GM23338 (cell line): ENCODE measurements at regions not wholly inside any gene's neighbourhood (a gene's known extent, or its start where the extent isn't known, plus 50 kb on each side); places are given as distances from the start of the nearest gene placed in this dataset.

Experiments
- ATAC-seq: fragments of 200-7000 bp; cut with Tn5 transposase; 3 replicates; pipeline ENCODE4 v1.9.1; 2020
- DNase-seq: peaks from one replicate; pipeline ENCODE4 v3.0.0-alpha.2; 2015; ENCODE audit warnings: low spot score
- H2AFZ ChIP-seq: fragments of 200-600 bp; sonication (generic); 2 replicates; pipeline ENCODE4 v1.8.0; 2016; ENCODE audit warnings: antibody characterized with exemption, mild to moderate bottlenecking, moderate library complexity
- H3F3A ChIP-seq: fragments of 200-600 bp; sonication (generic); replicated peaks from 2 replicates; pipeline ENCODE4 v1.8.0; 2017; ENCODE audit warnings: antibody characterized with exemption, mixed run types, low read depth
- H3K27ac ChIP-seq: fragments of 200-600 bp; sonication (generic); 2 replicates; pipeline ENCODE4 v1.6.1; 2016; ENCODE audit warnings: low read depth
- H3K27me3 ChIP-seq: fragments of 200-600 bp; sonication (generic); 2 replicates; pipeline ENCODE4 v1.8.0; 2016; ENCODE audit warnings: mild to moderate bottlenecking, mixed run types, moderate library complexity; ENCODE audit not compliant: insufficient read depth
- H3K36me3 ChIP-seq: fragments of 200-600 bp; sonication (generic); 2 replicates; pipeline ENCODE4 v1.8.0; 2016; ENCODE audit warnings: mild to moderate bottlenecking; ENCODE audit not compliant: insufficient read depth
- H3K4me1 ChIP-seq: fragments of 200-600 bp; sonication (generic); 2 replicates; pipeline ENCODE4 v1.8.0; 2016; ENCODE audit warnings: mild to moderate bottlenecking, moderate library complexity; ENCODE audit not compliant: insufficient read depth
- H3K4me2 ChIP-seq: fragments of 200-600 bp; sonication (generic); 2 replicates; pipeline ENCODE4 v1.7.1; 2017; ENCODE audit warnings: mixed run types
- H3K4me3 ChIP-seq: fragments of 200-600 bp; sonication (generic); 2 replicates; pipeline ENCODE4 v1.6.1; 2016; ENCODE audit warnings: mixed run types
- H3K79me2 ChIP-seq: fragments of 200-600 bp; sonication (generic); replicated peaks from 2 replicates; pipeline ENCODE4 v1.8.0; 2017; ENCODE audit warnings: mild to moderate bottlenecking; ENCODE audit not compliant: insufficient read depth
- H3K9me2 ChIP-seq: fragments of 200-600 bp; sonication (generic); 2 replicates; pipeline ENCODE4 v1.8.0; 2017; ENCODE audit not compliant: insufficient read depth
- H4K20me1 ChIP-seq: fragments of 200-600 bp; sonication (generic); replicated peaks from 2 replicates; pipeline ENCODE4 v1.8.0; 2017; ENCODE audit warnings: mild to moderate bottlenecking; ENCODE audit not compliant: insufficient read depth
- H3K27ac Mint-ChIP-seq: 2 replicates; pipeline ENCODE4 v1.8.0; 2020; ENCODE audit warnings: inconsistent platforms, mild to moderate bottlenecking, moderate library complexity, mixed read lengths
- H3K27me3 Mint-ChIP-seq: 3 replicates; pipeline ENCODE4 v1.8.0; 2022; ENCODE audit warnings: low read depth, mild to moderate bottlenecking, moderate library complexity, mixed read lengths, inconsistent platforms; ENCODE audit not compliant: insufficient read depth, poor library complexity
- H3K36me3 Mint-ChIP-seq: 3 replicates; pipeline ENCODE4 v1.8.0; 2021; ENCODE audit warnings: low read depth, mild to moderate bottlenecking, inconsistent platforms, moderate library complexity, mixed read lengths
- H3K4me1 Mint-ChIP-seq: 3 replicates; pipeline ENCODE4 v1.8.0; 2020; ENCODE audit warnings: mild to moderate bottlenecking, inconsistent platforms, mixed read lengths
- H3K4me3 Mint-ChIP-seq: 3 replicates; pipeline ENCODE4 v1.8.0; 2021; ENCODE audit warnings: moderate library complexity, mild to moderate bottlenecking, inconsistent platforms, mixed read lengths
- H3K9me3 Mint-ChIP-seq: 3 replicates; pipeline ENCODE4 v1.8.0; 2020; ENCODE audit warnings: moderate library complexity, mild to moderate bottlenecking, inconsistent platforms, mixed read lengths
- CREB1 ChIP-seq: fragments of 250-450 bp; sonication (Bioruptor Pico); IDR thresholded peaks from 2 replicates; pipeline ENCODE4 v1.5.0; 2020; ENCODE audit warnings: low read depth, mild to moderate bottlenecking, moderate library complexity
- EZH2 ChIP-seq: fragments of 200-600 bp; sonication (generic); IDR thresholded peaks from one replicate; pipeline ENCODE4 v1.8.0; 2017; ENCODE audit warnings: antibody characterized with exemption, mild to moderate bottlenecking, low read depth; ENCODE audit not compliant: unreplicated experiment
- EZH2phosphoT487 ChIP-seq: fragments of 200-600 bp; sonication (generic); IDR thresholded peaks from one replicate; pipeline ENCODE4 v1.8.1; 2018; ENCODE audit warnings: antibody characterized with exemption; ENCODE audit not compliant: unreplicated experiment
- JUNB ChIP-seq: IDR thresholded peaks from one replicate; pipeline ENCODE4 v1.6.1; 2016; ENCODE audit warnings: antibody characterized with exemption; ENCODE audit not compliant: unreplicated experiment
- NANOG ChIP-seq: IDR thresholded peaks from 2 replicates; pipeline ENCODE4 v1.6.1; 2016; ENCODE audit warnings: antibody characterized with exemption, borderline replicate concordance
- POLR2AphosphoS5 ChIP-seq: IDR thresholded peaks from 2 replicates; pipeline ENCODE4 v1.6.1; 2016; ENCODE audit warnings: antibody characterized with exemption, low read depth
- STAT1 ChIP-seq: IDR thresholded peaks from one replicate; pipeline ENCODE4 v1.6.1; 2016; ENCODE audit warnings: antibody characterized with exemption; ENCODE audit not compliant: unreplicated experiment
- ZNF331 ChIP-seq: fragments of 250-450 bp; sonication (Bioruptor Pico); IDR thresholded peaks from 2 replicates; pipeline ENCODE4 v1.5.0; 2020; ENCODE audit warnings: low read depth, mild to moderate bottlenecking, moderate library complexity
- ZNF462 ChIP-seq: fragments of 250-450 bp; sonication (Bioruptor Pico); IDR thresholded peaks from 2 replicates; pipeline ENCODE4 v1.5.0; 2020; ENCODE audit warnings: mild to moderate bottlenecking, moderate library complexity
- TF ChIP-seq, protein P1 (sequence below): IDR thresholded peaks from 2 replicates; pipeline ENCODE4 v1.6.1; 2016; ENCODE audit warnings: antibody characterized with exemption
- TF ChIP-seq, protein P2 (sequence below): IDR thresholded peaks from one replicate; pipeline ENCODE4 v1.6.1; 2018; ENCODE audit warnings: antibody characterized with exemption; ENCODE audit not compliant: unreplicated experiment

DNA sequence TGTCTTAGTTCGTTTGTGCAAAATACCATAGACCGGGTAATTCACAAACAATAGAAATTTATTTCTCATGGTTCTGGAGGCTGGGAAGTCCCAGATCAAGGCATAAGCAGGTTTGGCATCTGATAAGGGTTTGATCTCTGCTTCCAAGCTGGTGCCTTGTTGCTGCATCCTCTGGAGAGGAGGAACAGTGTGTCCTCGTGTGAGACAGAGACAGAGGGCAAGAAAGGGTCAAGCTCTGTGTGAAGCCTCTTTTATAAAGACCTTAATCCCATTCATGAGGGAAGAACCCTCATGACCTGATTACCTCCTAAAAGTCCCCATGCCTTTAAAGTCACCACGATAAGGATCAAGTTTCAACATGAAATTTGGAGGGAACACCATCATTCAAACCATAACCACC is 55.8 kb upstream of the TANC2 start:
- H3K9me3 Mint-ChIP-seq: 0 out of 3 replicates have a peak, but pooled peaks cover 2% of the 10 kb centered on the region
- 0 out of 3 replicates have a peak, but pooled peaks cover 2% of the 10 kb centered on the region for H3K36me3 Mint-ChIP-seq
- H3F3A ChIP-seq: no peaks in the 10 kb centered on the region
- no peaks in the 10 kb centered on the region for H3K79me2 ChIP-seq
- ATAC-seq (no peak), DNase-seq (no peak)
- no peaks in the 10 kb centered on the region for H3K36me3 ChIP-seq
- H3K27ac ChIP-seq: no peak overlapping the region
- H3K27ac Mint-ChIP-seq: no peak overlapping the region
- H3K27me3 Mint-ChIP-seq: peaks cover 5% of the 10 kb centered on the region
- no peaks in the 10 kb centered on the region for H4K20me1 ChIP-seq
- no peak overlapping the region for H3K4me3 Mint-ChIP-seq
- H3K4me1 Mint-ChIP-seq: no peaks in the 10 kb centered on the region
- H2AFZ ChIP-seq: no peak overlapping the region
- no peak overlapping the region for H3K4me2 ChIP-seq
- no peaks in the 10 kb centered on the region for H3K4me1 ChIP-seq
- H3K4me3 ChIP-seq: no peak overlapping the region
- TF ChIP-seq ZNF462 (CRISPR knock-in tag) (no peak), EZH2 (no peak), POLR2AphosphoS5 (no peak), EZH2phosphoT487 (no peak), NANOG (no peak), ZNF331 (CRISPR knock-in tag) (no peak), CREB1 (CRISPR knock-in tag) (no peak), STAT1 (no peak), JUNB (no peak)
- TF ChIP-seq, protein P1, sequence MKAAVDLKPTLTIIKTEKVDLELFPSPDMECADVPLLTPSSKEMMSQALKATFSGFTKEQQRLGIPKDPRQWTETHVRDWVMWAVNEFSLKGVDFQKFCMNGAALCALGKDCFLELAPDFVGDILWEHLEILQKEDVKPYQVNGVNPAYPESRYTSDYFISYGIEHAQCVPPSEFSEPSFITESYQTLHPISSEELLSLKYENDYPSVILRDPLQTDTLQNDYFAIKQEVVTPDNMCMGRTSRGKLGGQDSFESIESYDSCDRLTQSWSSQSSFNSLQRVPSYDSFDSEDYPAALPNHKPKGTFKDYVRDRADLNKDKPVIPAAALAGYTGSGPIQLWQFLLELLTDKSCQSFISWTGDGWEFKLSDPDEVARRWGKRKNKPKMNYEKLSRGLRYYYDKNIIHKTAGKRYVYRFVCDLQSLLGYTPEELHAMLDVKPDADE: no peak
- TF ChIP-seq, protein P2, sequence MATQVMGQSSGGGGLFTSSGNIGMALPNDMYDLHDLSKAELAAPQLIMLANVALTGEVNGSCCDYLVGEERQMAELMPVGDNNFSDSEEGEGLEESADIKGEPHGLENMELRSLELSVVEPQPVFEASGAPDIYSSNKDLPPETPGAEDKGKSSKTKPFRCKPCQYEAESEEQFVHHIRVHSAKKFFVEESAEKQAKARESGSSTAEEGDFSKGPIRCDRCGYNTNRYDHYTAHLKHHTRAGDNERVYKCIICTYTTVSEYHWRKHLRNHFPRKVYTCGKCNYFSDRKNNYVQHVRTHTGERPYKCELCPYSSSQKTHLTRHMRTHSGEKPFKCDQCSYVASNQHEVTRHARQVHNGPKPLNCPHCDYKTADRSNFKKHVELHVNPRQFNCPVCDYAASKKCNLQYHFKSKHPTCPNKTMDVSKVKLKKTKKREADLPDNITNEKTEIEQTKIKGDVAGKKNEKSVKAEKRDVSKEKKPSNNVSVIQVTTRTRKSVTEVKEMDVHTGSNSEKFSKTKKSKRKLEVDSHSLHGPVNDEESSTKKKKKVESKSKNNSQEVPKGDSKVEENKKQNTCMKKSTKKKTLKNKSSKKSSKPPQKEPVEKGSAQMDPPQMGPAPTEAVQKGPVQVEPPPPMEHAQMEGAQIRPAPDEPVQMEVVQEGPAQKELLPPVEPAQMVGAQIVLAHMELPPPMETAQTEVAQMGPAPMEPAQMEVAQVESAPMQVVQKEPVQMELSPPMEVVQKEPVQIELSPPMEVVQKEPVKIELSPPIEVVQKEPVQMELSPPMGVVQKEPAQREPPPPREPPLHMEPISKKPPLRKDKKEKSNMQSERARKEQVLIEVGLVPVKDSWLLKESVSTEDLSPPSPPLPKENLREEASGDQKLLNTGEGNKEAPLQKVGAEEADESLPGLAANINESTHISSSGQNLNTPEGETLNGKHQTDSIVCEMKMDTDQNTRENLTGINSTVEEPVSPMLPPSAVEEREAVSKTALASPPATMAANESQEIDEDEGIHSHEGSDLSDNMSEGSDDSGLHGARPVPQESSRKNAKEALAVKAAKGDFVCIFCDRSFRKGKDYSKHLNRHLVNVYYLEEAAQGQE: no peak
- no peaks in the 10 kb centered on the region for H3K9me2 ChIP-seq
- no peaks in the 10 kb centered on the region; the same call in 1 of the 2 replicates for H3K27me3 ChIP-seq
